ENCODE measurements at regions not wholly inside any gene's neighbourhood (a gene's known extent, or its start where the extent isn't known, plus 50 kb on each side); places are given as distances from the start of the nearest gene placed in this dataset.

GRCh38 chr1:190679044-190679443, 201.4 kb upstream of the BRINP3 start:
- no peak for TF ChIP-seq CTCF (IDR thresholded peaks at IDR 0.05)
- no peak for TF ChIP-seq EZH2phosphoT487 (IDR thresholded peaks at IDR 0.05)
- no peak for TF ChIP-seq EZH2 (IDR thresholded peaks at IDR 0.05)
